AG04449 (cell line): ENCODE measurements at regions not wholly inside any gene's neighbourhood (a gene's known extent, or its start where the extent isn't known, plus 50 kb on each side); places are given as distances from the start of the nearest gene placed in this dataset.

Source experiments
- CTCF ChIA-PET: fragments of 350-600 bp; formaldehyde crosslinking; extraction: SDS; loops from one replicate; lab custom pipeline; 2021; ENCODE audit warnings: antibody characterized with exemption; lab: Yijun Ruan, JAX
- POLR2A ChIA-PET: fragments of 400-600, 350-600 bp; formaldehyde crosslinking; extraction: SDS; loops from one replicate; lab custom pipeline; 2020; ENCODE audit warnings: antibody characterized with exemption, inconsistent platforms; lab: Yijun Ruan, JAX
- DNase-seq: peaks from one replicate; pipeline ENCODE4 v3.0.0-alpha.2; 2010; ENCODE audit warnings: low read depth, low spot score
- H3K4me3 ChIP-seq: 2 replicates; pipeline ENCODE4 v1.5.1; 2011; ENCODE audit warnings: low read depth, mild to moderate bottlenecking, control low read depth, low read length
- TF ChIP-seq, protein P1 (sequence below): IDR thresholded peaks from one replicate; pipeline ENCODE4 v1.5.1; 2011; ENCODE audit warnings: mild to moderate bottlenecking, moderate library complexity, low read length, control low read depth, inconsistent platforms; ENCODE audit not compliant: insufficient read depth; ENCODE audit errors: missing control alignments

- TF ChIP-seq, protein P1, sequence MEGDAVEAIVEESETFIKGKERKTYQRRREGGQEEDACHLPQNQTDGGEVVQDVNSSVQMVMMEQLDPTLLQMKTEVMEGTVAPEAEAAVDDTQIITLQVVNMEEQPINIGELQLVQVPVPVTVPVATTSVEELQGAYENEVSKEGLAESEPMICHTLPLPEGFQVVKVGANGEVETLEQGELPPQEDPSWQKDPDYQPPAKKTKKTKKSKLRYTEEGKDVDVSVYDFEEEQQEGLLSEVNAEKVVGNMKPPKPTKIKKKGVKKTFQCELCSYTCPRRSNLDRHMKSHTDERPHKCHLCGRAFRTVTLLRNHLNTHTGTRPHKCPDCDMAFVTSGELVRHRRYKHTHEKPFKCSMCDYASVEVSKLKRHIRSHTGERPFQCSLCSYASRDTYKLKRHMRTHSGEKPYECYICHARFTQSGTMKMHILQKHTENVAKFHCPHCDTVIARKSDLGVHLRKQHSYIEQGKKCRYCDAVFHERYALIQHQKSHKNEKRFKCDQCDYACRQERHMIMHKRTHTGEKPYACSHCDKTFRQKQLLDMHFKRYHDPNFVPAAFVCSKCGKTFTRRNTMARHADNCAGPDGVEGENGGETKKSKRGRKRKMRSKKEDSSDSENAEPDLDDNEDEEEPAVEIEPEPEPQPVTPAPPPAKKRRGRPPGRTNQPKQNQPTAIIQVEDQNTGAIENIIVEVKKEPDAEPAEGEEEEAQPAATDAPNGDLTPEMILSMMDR = no peak
- ChIA-PET POLR2A (no interaction called here), CTCF (interaction anchor here (0.9 kb wide), 1 partner anchor 14 kb away, joined by 3 read pairs; no protein-coding TSS in a partner anchor)
- no peak for DNase-seq
- no peak overlapping the region for H3K4me3 ChIP-seq
These were observed 527.9 kb downstream of the SHQ1 start for GRCh38 chr3:72320095-72320954.

- TF ChIP-seq, protein P1 = no peak
- DNase-seq = no peak
- no peak overlapping the region for H3K4me3 ChIP-seq
- ChIA-PET POLR2A (no interaction called here), CTCF (interaction anchor here (0.7 to 1.5 kb wide), 2 partner anchors 9 to 363 kb away, joined by 3 read pairs; no protein-coding TSS in a partner anchor)
These were observed 528.8 kb downstream of the SHQ1 start for GRCh38 chr3:72319194-72320094.

DNA sequence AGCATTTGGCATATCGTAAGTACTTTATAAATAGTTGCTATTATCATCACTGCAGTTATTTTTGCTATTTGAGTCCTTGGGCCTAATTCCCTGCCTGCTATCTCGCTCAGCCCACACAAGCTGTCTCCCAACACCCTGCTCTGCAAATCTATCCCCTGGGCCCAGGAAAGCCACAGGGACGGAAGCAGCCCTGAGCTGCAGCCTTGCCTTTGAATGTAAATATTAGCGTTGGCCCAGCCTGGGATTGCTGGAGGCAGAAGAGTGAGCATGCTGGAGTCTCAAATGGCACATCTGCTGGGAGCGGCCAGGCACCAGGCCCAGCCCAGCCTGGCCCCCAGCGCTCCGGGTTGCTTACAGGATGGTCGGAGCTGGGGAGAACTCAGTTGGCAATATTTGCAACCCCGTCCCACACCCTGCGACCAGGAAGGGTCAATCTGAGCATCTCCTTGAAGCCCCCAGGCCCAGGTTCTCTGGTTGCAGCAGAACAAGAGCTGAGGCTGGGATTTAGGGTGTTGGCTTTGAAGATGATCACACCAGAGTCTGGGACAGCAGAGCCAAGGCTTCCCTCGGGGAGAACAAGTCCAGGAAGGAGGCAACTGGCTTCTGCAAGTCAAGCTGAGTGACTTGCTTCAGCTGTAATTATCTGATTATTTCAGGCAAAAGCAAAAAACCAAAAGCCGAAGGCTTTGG, 529.6 kb downstream of the SHQ1 start:
- CTCF ChIA-PET = interaction anchor here (0.7 to 1.5 kb wide), 2 partner anchors 10 to 363 kb away, joined by 3 read pairs; no protein-coding TSS in a partner anchor
- TF ChIP-seq, protein P1 = no peak
- H3K4me3 ChIP-seq = no peak overlapping the region
- no peak for DNase-seq
- POLR2A ChIA-PET = no interaction called here

DNA sequence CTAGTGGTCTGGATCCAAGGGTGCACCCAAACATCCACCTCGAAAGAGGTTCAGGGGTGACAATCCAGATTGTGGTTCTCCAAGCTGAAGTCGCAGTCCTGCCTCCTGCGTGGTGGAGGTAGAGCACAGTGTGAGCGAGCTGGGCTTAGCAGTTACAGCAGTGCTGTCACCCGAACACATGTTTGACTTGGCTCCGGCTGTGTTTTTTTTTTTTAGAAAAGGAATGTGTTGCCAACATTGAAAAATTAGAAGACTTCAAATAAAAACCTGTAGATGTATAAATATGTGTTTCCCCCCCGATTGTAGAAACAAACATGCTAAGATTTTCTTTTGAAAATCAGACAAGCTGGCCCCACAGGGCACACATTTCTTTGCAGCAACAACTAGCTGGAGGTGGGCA, 530.8 kb downstream of the SHQ1 start:
- ChIA-PET CTCF (no interaction called here), POLR2A (no interaction called here)
- TF ChIP-seq, protein P1 = no peak
- H3K4me3 ChIP-seq = no peak overlapping the region
- DNase-seq = no peak

- CTCF ChIA-PET = interaction anchor here (1.3 kb wide), 1 partner anchor 13 kb away, joined by 3 read pairs; no protein-coding TSS in a partner anchor
- POLR2A ChIA-PET = no interaction called here
- TF ChIP-seq, protein P1 = no peak
- no peak overlapping the region for H3K4me3 ChIP-seq
- no peak for DNase-seq
These were observed 531.6 kb downstream of the SHQ1 start for GRCh38 chr3:72316501-72317279.
